SK-N-SH treated with all-trans-retinoic acid at 6 μM for 48 hours (cell line): ENCODE measurements at regions not wholly inside any gene's neighbourhood (a gene's known extent, or its start where the extent isn't known, plus 50 kb on each side); places are given as distances from the start of the nearest gene placed in this dataset.

Experiments
- TCF4 ChIP-seq: fragments of 250-450 bp; sonication (Bioruptor Pico); IDR thresholded peaks from 2 replicates; pipeline ENCODE4 v1.8.0; 2021; ENCODE audit warnings: mild to moderate bottlenecking, moderate library complexity, borderline replicate concordance
- TOX ChIP-seq: fragments of 250-450 bp; sonication (Bioruptor Pico); IDR thresholded peaks from 2 replicates; pipeline ENCODE4 v1.8.0; 2021; ENCODE audit warnings: mild to moderate bottlenecking, moderate library complexity, borderline replicate concordance
- ZC3H10 ChIP-seq: fragments of 250-450 bp; sonication (Bioruptor Pico); IDR thresholded peaks from 2 replicates; pipeline ENCODE4 v1.5.1; 2021; ENCODE audit warnings: mild to moderate bottlenecking, moderate library complexity
- ZNF565 ChIP-seq: fragments of 450-650 bp; formaldehyde crosslinking; conservative IDR thresholded peaks from 2 replicates; pipeline ENCODE4 v1.5.0; 2020; ENCODE audit warnings: low read depth, mild to moderate bottlenecking, moderate library complexity
- TF ChIP-seq, protein P1 (sequence below): fragments of 250-450 bp; sonication (Bioruptor Pico); IDR thresholded peaks from 2 replicates; pipeline ENCODE4 v1.8.0; 2020; ENCODE audit warnings: mild to moderate bottlenecking, moderate library complexity, borderline replicate concordance
- TF ChIP-seq, protein P2 (sequence below): fragments of 250-450 bp; sonication (Bioruptor Pico); IDR thresholded peaks from 2 replicates; pipeline ENCODE4 v1.5.0; 2020; ENCODE audit warnings: mild to moderate bottlenecking, moderate library complexity
- TF ChIP-seq, protein P3 (sequence below): fragments of 250-450 bp; sonication (Bioruptor Pico); IDR thresholded peaks from 2 replicates; pipeline ENCODE4 v1.8.0; 2021; ENCODE audit warnings: low read depth, mild to moderate bottlenecking, moderate library complexity, borderline replicate concordance

DNA sequence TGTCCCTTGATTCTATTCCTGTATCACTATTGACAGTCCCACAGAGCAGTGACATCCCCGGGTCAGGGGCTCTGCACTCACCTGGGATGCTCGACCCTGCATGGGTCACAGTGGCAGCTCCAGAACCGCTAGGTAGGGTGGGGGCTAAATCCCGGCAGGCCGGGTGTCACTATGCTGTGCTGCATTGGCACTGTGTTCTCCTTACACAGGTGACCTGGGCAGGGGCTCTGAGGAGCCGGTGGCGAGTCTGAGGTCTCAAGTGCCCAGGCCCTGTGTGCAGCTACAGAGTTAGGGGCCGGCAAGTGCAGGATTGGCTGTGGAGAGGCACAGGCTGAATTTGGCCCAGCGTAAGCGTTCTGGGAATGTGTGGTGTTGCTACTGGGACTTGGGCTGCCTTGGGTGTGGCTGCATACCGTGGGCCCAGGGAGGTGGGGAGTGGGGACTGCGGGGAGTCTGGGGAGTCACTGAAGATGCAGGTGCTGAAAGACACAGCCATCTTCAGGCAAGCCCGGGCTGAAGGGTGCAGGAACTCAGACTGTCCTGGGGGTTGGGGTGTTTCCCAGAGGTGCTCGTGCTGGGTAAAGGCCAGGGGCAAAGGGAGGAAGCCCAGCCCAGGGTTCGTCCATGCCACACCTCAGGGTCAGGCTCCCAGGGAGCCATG, 102.6 kb upstream of the PRR20G start:
- TF ChIP-seq, protein P1, sequence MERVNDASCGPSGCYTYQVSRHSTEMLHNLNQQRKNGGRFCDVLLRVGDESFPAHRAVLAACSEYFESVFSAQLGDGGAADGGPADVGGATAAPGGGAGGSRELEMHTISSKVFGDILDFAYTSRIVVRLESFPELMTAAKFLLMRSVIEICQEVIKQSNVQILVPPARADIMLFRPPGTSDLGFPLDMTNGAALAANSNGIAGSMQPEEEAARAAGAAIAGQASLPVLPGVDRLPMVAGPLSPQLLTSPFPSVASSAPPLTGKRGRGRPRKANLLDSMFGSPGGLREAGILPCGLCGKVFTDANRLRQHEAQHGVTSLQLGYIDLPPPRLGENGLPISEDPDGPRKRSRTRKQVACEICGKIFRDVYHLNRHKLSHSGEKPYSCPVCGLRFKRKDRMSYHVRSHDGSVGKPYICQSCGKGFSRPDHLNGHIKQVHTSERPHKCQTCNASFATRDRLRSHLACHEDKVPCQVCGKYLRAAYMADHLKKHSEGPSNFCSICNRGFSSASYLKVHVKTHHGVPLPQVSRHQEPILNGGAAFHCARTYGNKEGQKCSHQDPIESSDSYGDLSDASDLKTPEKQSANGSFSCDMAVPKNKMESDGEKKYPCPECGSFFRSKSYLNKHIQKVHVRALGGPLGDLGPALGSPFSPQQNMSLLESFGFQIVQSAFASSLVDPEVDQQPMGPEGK: no peak
- TF ChIP-seq TCF4 (CRISPR knock-in tag): no peak
- TF ChIP-seq, protein P2, sequence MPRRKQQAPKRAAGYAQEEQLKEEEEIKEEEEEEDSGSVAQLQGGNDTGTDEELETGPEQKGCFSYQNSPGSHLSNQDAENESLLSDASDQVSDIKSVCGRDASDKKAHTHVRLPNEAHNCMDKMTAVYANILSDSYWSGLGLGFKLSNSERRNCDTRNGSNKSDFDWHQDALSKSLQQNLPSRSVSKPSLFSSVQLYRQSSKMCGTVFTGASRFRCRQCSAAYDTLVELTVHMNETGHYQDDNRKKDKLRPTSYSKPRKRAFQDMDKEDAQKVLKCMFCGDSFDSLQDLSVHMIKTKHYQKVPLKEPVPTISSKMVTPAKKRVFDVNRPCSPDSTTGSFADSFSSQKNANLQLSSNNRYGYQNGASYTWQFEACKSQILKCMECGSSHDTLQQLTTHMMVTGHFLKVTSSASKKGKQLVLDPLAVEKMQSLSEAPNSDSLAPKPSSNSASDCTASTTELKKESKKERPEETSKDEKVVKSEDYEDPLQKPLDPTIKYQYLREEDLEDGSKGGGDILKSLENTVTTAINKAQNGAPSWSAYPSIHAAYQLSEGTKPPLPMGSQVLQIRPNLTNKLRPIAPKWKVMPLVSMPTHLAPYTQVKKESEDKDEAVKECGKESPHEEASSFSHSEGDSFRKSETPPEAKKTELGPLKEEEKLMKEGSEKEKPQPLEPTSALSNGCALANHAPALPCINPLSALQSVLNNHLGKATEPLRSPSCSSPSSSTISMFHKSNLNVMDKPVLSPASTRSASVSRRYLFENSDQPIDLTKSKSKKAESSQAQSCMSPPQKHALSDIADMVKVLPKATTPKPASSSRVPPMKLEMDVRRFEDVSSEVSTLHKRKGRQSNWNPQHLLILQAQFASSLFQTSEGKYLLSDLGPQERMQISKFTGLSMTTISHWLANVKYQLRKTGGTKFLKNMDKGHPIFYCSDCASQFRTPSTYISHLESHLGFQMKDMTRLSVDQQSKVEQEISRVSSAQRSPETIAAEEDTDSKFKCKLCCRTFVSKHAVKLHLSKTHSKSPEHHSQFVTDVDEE: no peak
- TF ChIP-seq TOX (CRISPR knock-in tag): no peak
- TF ChIP-seq ZC3H10 (CRISPR knock-in tag): no peak
- TF ChIP-seq ZNF565 (CRISPR knock-in tag): no peak
- TF ChIP-seq, protein P3, sequence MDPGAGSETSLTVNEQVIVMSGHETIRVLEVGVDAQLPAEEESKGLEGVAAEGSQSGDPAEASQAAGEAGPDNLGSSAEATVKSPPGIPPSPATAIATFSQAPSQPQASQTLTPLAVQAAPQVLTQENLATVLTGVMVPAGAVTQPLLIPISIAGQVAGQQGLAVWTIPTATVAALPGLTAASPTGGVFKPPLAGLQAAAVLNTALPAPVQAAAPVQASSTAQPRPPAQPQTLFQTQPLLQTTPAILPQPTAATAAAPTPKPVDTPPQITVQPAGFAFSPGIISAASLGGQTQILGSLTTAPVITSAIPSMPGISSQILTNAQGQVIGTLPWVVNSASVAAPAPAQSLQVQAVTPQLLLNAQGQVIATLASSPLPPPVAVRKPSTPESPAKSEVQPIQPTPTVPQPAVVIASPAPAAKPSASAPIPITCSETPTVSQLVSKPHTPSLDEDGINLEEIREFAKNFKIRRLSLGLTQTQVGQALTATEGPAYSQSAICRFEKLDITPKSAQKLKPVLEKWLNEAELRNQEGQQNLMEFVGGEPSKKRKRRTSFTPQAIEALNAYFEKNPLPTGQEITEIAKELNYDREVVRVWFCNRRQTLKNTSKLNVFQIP (CRISPR knock-in tag): no peak
